K562 (cell line): ENCODE measurements at regions not wholly inside any gene's neighbourhood (a gene's known extent, or its start where the extent isn't known, plus 50 kb on each side); places are given as distances from the start of the nearest gene placed in this dataset.

Experiments used
- ESRRA ChIP-seq: fragments of 450-650 bp; IDR thresholded peaks from 2 replicates; pipeline ENCODE4 v1.6.1; 2014; ENCODE audit warnings: low read depth, mild to moderate bottlenecking, moderate library complexity, borderline replicate concordance
- EWSR1 ChIP-seq: fragments of 450-650 bp; IDR thresholded peaks from 2 replicates; pipeline ENCODE4 v1.6.1; 2018; ENCODE audit warnings: borderline replicate concordance, mild to moderate bottlenecking, low read depth, moderate library complexity; ENCODE audit not compliant: partially characterized antibody
- MLX ChIP-seq, 2 experiments: fragments of 450-650 bp in 1 of 2; sonication (generic) in 1 of 2; formaldehyde crosslinking; conservative IDR thresholded peaks; 2 replicates each; pipeline versions ENCODE4 v1.4.0 to v1.8.1; 2020 to 2022; ENCODE audit warnings: mild to moderate bottlenecking in 1 of 2, missing genetic modification reagents in 1 of 2
- MYBL2 ChIP-seq, 2 experiments: fragments of 450-650 bp in 1 of 2; sonication (generic) in 1 of 2; formaldehyde crosslinking in 1 of 2; IDR thresholded peaks; 2 replicates each; pipeline versions ENCODE4 v1.6.1 to v1.8.1; 2017 to 2022; ENCODE audit warnings: borderline replicate concordance in 1 of 2, inconsistent platforms in 1 of 2, low read depth in 1 of 2, mild to moderate bottlenecking in 1 of 2, missing genetic modification reagents in 1 of 2, moderate library complexity in 1 of 2
- NBN ChIP-seq: fragments of 450-650 bp; IDR thresholded peaks from 2 replicates; pipeline ENCODE4 v1.6.1; 2016; ENCODE audit warnings: low read depth, mild to moderate bottlenecking
- POLR2AphosphoS2 ChIP-seq: IDR thresholded peaks from 2 replicates; pipeline ENCODE4 v1.6.1; 2012; ENCODE audit warnings: low read length, improper control_type of control experiment
- SPI1 ChIP-seq: IDR thresholded peaks from 2 replicates; pipeline ENCODE4 v1.6.1; 2011; ENCODE audit warnings: low read depth, low read length, control low read depth, borderline replicate concordance
- TSHZ1 ChIP-seq: fragments of 250-450 bp; sonication (Bioruptor Pico); IDR thresholded peaks from 2 replicates; pipeline ENCODE4 v1.4.0; 2020; ENCODE audit warnings: mild to moderate bottlenecking, moderate library complexity
- USF2 ChIP-seq: sonication (generic); formaldehyde crosslinking; IDR thresholded peaks from 2 replicates; pipeline ENCODE4 v1.5.0; 2020; ENCODE audit warnings: missing genetic modification reagents
- ZBTB11 ChIP-seq, 3 experiments: fragments of 200-800 bp in 1 of 3; fragments of 250-450 bp in 1 of 3; fragments of 450-650 bp in 1 of 3; sonication (Bioruptor Pico) in 1 of 3; sonication (Bioruptor generic) in 1 of 3; formaldehyde crosslinking in 1 of 3; IDR thresholded peaks; 2 replicates each; pipeline versions ENCODE4 v1.6.1 to v1.8.0; 2016 to 2022; ENCODE audit warnings: mild to moderate bottlenecking in 2 of 3, missing genetic modification characterization in 2 of 3, missing compliant biosample characterization in 1 of 3, moderate library complexity in 1 of 3
- ZBTB12 ChIP-seq: fragments of 250-450 bp; sonication (Bioruptor Pico); IDR thresholded peaks from 2 replicates; pipeline ENCODE4 v1.4.0; 2020
- ZNF140 ChIP-seq: fragments of 250-450 bp; sonication (Bioruptor Pico); IDR thresholded peaks from 2 replicates; pipeline ENCODE4 v1.8.0; 2021; ENCODE audit warnings: moderate library complexity, mild to moderate bottlenecking, inconsistent platforms
- ZNF212 ChIP-seq: fragments of 450-650 bp; formaldehyde crosslinking; IDR thresholded peaks from 2 replicates; pipeline ENCODE4 v1.4.0; 2020; ENCODE audit warnings: mild to moderate bottlenecking

DNA sequence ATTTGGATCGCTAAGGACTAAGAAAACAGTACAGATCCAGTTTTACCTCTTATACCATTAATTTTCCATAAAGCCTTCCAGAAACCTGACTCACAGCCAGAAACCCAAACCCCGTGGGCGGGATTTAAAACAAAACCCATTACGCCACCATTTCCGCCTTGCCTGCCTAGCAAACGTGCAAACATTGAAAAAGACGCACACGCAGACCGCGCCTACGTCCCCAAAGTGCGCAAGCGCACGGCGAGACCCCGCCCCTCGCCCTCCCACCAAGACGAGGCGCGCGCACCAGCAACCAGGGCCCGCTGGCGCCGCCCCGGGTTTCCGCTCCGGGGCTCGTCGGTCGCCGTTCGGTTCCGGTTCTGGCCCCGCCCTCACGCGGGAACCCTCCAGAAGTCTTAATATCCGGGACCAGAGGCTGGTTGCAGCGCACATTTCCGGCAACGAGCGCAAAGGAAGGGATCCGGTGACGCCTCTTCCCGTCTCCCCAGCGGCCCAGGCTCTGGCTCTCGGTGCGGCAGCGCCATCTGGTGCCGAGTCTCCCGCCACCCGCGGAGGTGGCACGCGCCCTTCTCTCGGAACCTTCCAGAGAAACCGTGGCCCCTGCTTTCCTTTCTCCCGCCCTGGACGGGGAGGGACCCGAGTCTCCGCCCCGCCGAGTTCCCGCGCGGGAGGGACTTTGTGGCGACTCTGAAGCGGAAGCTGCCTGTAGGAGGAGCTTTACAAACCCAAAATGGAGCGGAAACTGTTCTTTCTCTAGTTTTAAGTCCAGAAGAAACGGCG lies 256.9 kb upstream of the STARD13 start (continued):
- TF ChIP-seq ZBTB11 (CRISPR knock-in tag; IDR thresholded peaks at IDR 0.05) (peak; percentile 53 to 94 (median 58); a peak in 4 of 6 replicates), NBN (no peak), MLX (CRISPR knock-in tag; conservative IDR thresholded peaks at IDR 0.05) (no peak), MYBL2 (IDR thresholded peaks at IDR 0.05; ENCODE audit: low read depth) (no peak), MYBL2 (CRISPR knock-in tag; IDR thresholded peaks at IDR 0.05; ENCODE audit: borderline replicate concordance) (no peak), TSHZ1 (no peak), SPI1 (no peak), ZNF140 (CRISPR knock-in tag) (no peak), ZBTB12 (no peak), ESRRA (no peak; the same call in 1 of the 2 replicates), USF2 (CRISPR knock-in tag) (no peak), POLR2AphosphoS2 (no peak), ZNF212 (CRISPR knock-in tag) (no peak), EWSR1 (no peak)
